Panc1 (cell line): ENCODE measurements at regions not wholly inside any gene's neighbourhood (a gene's known extent, or its start where the extent isn't known, plus 50 kb on each side); places are given as distances from the start of the nearest gene placed in this dataset.

Experiments used
- ATAC-seq: fragments of 200-7000 bp; cut with Tn5 transposase; 2 replicates; pipeline ENCODE4 v1.9.1; 2020; ENCODE audit warnings: mild to moderate bottlenecking, moderate library complexity
- BruUV-seq: library from RNA; stranded (reverse); fragments of 400-500 nt; replicated peaks from 2 replicates; lab custom pipeline; 2021; lab: Mats Ljungman, UMichigan
- CTCF ChIA-PET: fragments of 300-600 bp; sonication (Branson Sonifier 250); formaldehyde crosslinking; loops from one replicate; lab custom pipeline; 2022; ENCODE audit warnings: antibody characterized with exemption; lab: Charles Lee
- POLR2A ChIA-PET: fragments of 300-600 bp; sonication (Branson Sonifier 250); formaldehyde crosslinking; loops from one replicate; lab custom pipeline; 2022; ENCODE audit warnings: antibody characterized with exemption; lab: Charles Lee
- DNase-seq: peaks from one replicate; pipeline ENCODE4 v3.0.0-alpha.2; 2010; ENCODE audit warnings: low read depth, low spot score
- H3K27ac ChIP-seq: 2 replicates; pipeline ENCODE4 v1.5.1; 2011; ENCODE audit warnings: mild to moderate bottlenecking, low read length, inconsistent platforms
- H3K27me3 ChIP-seq: fragments of 200-500 bp; sonication (Bioruptor generic); 2 replicates; pipeline ENCODE4 v1.6.0; 2014; ENCODE audit warnings: low read length, inconsistent platforms; ENCODE audit not compliant: control insufficient read depth, insufficient read depth
- H3K36me3 ChIP-seq: fragments of 200-500 bp; sonication (Bioruptor generic); 2 replicates; pipeline ENCODE4 v1.5.1; 2014; ENCODE audit warnings: inconsistent platforms, mild to moderate bottlenecking, low read length, moderate library complexity; ENCODE audit not compliant: control insufficient read depth, insufficient read depth
- H3K4me1 ChIP-seq: 2 replicates; pipeline ENCODE4 v1.5.1; 2011; ENCODE audit warnings: inconsistent platforms, mild to moderate bottlenecking, low read length, moderate library complexity; ENCODE audit not compliant: control insufficient read depth, insufficient read depth
- H3K4me3 ChIP-seq, 2 experiments: 2 replicates each; pipeline ENCODE4 v1.5.1; 2011 to 2012; ENCODE audit warnings: low read depth in 2 of 2, low read length in 2 of 2, mild to moderate bottlenecking in 2 of 2, inconsistent platforms in 1 of 2, moderate library complexity in 1 of 2
- H3K9me3 ChIP-seq: fragments of 200-500 bp; sonication (Bioruptor generic); 2 replicates; pipeline ENCODE4 v1.5.1; 2014; ENCODE audit warnings: low read depth, mild to moderate bottlenecking, inconsistent platforms, low read length, moderate library complexity; ENCODE audit not compliant: control insufficient read depth, insufficient read depth
- CTCF ChIP-seq: fragments of 450-650 bp; IDR thresholded peaks from 2 replicates; pipeline ENCODE4 v1.5.1; 2017; ENCODE audit warnings: mild to moderate bottlenecking
- POLR2AphosphoS5 ChIP-seq: IDR thresholded peaks from 2 replicates; pipeline ENCODE4 v1.6.1; 2012; ENCODE audit warnings: mild to moderate bottlenecking, low read depth, low read length, moderate library complexity
- SIN3A ChIP-seq: IDR thresholded peaks from 2 replicates; pipeline ENCODE4 v1.6.1; 2012; ENCODE audit warnings: low read depth, mild to moderate bottlenecking, low read length, moderate library complexity, borderline replicate concordance; ENCODE audit not compliant: insufficient read depth
- TCF7L2 ChIP-seq: IDR thresholded peaks from 2 replicates; pipeline ENCODE4 v1.6.1; 2011; ENCODE audit warnings: mild to moderate bottlenecking, low read depth, low read length, inconsistent platforms
- in situ Hi-C: cut with HindIII; loops from 2 replicates; pipeline ENCODE4 v1.10.0; 2016; ENCODE audit warnings: low sequenced_read_pairs, low pct_unique_long_range_greater_than_20kb
- intact Hi-C: fragments of 100-400 bp; cut with micrococcal nuclease; formaldehyde crosslinking; loops from one replicate; pipeline ENCODE4 v1.10.0; 2022; ENCODE audit not compliant: unreplicated experiment
- TF ChIP-seq, protein P1 (sequence below), 2 experiments: IDR thresholded peaks; 2 replicates each; pipeline ENCODE4 v1.6.1; 2011 to 2012; ENCODE audit warnings: low read depth in 2 of 2, control low read depth in 1 of 2, low read length in 1 of 2, mild to moderate bottlenecking in 1 of 2, moderate library complexity in 1 of 2; ENCODE audit not compliant: insufficient read depth in 1 of 2

- Histone ChIP-seq H3K4me3 (no peak overlapping the region), H3K27ac (no peak overlapping the region), H3K36me3 (no peaks in the 10 kb centered on the region), H3K27me3 (no peaks in the 10 kb centered on the region), H3K9me3 (no peaks in the 10 kb centered on the region), H3K4me1 (no peaks in the 10 kb centered on the region)
- intact Hi-C loops (no loop called here), in situ Hi-C loops (no loop called here)
- BruUV-seq: no TSS peak
- DNase-seq: no peak
- TF ChIP-seq CTCF (no peak), POLR2AphosphoS5 (no peak), SIN3A (no peak), TCF7L2 (no peak)
- TF ChIP-seq, protein P1, sequence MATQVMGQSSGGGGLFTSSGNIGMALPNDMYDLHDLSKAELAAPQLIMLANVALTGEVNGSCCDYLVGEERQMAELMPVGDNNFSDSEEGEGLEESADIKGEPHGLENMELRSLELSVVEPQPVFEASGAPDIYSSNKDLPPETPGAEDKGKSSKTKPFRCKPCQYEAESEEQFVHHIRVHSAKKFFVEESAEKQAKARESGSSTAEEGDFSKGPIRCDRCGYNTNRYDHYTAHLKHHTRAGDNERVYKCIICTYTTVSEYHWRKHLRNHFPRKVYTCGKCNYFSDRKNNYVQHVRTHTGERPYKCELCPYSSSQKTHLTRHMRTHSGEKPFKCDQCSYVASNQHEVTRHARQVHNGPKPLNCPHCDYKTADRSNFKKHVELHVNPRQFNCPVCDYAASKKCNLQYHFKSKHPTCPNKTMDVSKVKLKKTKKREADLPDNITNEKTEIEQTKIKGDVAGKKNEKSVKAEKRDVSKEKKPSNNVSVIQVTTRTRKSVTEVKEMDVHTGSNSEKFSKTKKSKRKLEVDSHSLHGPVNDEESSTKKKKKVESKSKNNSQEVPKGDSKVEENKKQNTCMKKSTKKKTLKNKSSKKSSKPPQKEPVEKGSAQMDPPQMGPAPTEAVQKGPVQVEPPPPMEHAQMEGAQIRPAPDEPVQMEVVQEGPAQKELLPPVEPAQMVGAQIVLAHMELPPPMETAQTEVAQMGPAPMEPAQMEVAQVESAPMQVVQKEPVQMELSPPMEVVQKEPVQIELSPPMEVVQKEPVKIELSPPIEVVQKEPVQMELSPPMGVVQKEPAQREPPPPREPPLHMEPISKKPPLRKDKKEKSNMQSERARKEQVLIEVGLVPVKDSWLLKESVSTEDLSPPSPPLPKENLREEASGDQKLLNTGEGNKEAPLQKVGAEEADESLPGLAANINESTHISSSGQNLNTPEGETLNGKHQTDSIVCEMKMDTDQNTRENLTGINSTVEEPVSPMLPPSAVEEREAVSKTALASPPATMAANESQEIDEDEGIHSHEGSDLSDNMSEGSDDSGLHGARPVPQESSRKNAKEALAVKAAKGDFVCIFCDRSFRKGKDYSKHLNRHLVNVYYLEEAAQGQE (IDR thresholded peaks at IDR 0.05; ENCODE audit: insufficient read depth in 1 of 2, low read depth in 2 of 2, low read length in 1 of 2): no peak
- no peak for ATAC-seq
- CTCF ChIA-PET: no interaction called here
- POLR2A ChIA-PET: no interaction called here
Observed at GRCh38 chr4:38512840-38513239, 151.2 kb upstream of the KLF3 start.

DNA sequence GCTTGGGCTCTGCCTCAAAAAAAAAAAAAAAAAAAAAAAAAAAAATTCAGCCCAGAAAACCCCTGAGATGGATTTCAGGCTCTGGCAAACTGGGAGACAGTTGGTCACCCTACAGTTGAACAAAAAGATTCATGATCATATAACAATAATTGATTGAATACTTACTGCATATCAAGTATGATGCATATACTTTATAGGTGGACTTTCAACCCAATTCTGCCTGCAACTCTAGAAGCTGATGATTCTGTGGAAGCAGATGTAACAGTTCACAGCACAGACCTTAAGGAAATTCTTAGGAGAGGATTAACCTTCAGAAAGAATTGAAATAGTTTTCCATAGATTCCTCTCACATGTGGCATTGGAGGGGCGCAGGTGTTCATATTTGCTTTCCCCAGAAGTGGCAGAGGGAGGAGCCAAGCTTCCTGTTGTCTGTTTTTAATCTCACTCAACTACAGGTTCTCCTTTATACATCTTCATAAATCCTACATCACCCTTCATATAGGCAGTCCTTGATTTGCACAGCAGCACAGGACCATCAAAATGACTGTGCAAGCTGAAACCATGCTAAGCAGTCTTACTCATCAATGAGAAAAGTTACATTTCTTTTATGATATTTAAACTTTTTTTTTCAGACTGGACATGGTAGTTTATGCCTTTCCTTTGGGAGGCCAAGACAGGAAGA lies 149.4 kb upstream of the KLF3 start:
- in situ Hi-C loops: no loop called here

More for the DNA sequence above, 149.4 kb upstream of the KLF3 start:
- ATAC-seq (no peak), DNase-seq (no peak)
- TF ChIP-seq SIN3A (no peak), POLR2AphosphoS5 (no peak), TCF7L2 (no peak), CTCF (no peak)
- TF ChIP-seq, protein P1 (IDR thresholded peaks at IDR 0.05; ENCODE audit: insufficient read depth in 1 of 2, low read depth in 2 of 2, low read length in 1 of 2): no peak
- intact Hi-C loops: no loop called here
- H3K27me3 ChIP-seq: no peaks in the 10 kb centered on the region
- CTCF ChIA-PET: no interaction called here
- BruUV-seq: no TSS peak
- no peaks in the 10 kb centered on the region for H3K4me1 ChIP-seq
- POLR2A ChIA-PET: no interaction called here
- H3K36me3 ChIP-seq: no peaks in the 10 kb centered on the region
- H3K4me3 ChIP-seq: no peak overlapping the region
- H3K27ac ChIP-seq: no peak overlapping the region
- no peaks in the 10 kb centered on the region for H3K9me3 ChIP-seq
